ENCODE measurements at regions not wholly inside any gene's neighbourhood (a gene's known extent, or its start where the extent isn't known, plus 50 kb on each side); places are given as distances from the start of the nearest gene placed in this dataset.

GRCh38 chr2:8133363-8133762 lies 548.5 kb upstream of the ID2 start:
- ATAC-seq (ENCODE audit: insufficient number of reproducible peaks, low FRiP score, low read depth) (no peak), DNase-seq (ENCODE audit: low spot score) (no peak)
- no peak for TF ChIP-seq CTCF (IDR thresholded peaks at IDR 0.05)
- H3K4me1 ChIP-seq (ENCODE audit: control insufficient read depth in 1 of 2, low read depth in 2 of 2): no peaks in the 10 kb centered on the region
- no peaks in the 10 kb centered on the region for H3K27me3 ChIP-seq (replicated peaks; ENCODE audit: insufficient read depth)
- no peak overlapping the region for H3K4me3 ChIP-seq
- no peak overlapping the region for H3K27ac ChIP-seq
- no peaks in the 10 kb centered on the region for H3K9me3 ChIP-seq
- no peaks in the 10 kb centered on the region for H3K36me3 ChIP-seq

GRCh38 chr2:8133913-8134472 lies 547.9 kb upstream of the ID2 start:
- Histone ChIP-seq H3K27ac (no peak overlapping the region), H3K9me3 (no peaks in the 10 kb centered on the region)
- no peak for TF ChIP-seq CTCF (IDR thresholded peaks at IDR 0.05)

GRCh38 chr2:8134473-8134932 lies 547.4 kb upstream of the ID2 start:
- TF ChIP-seq CTCF (IDR thresholded peaks at IDR 0.05): no peak
- DNase-seq (ENCODE audit: low spot score) (no peak), ATAC-seq (ENCODE audit: insufficient number of reproducible peaks, low FRiP score, low read depth) (no peak)
- H3K27me3 ChIP-seq (replicated peaks; ENCODE audit: insufficient read depth): no peaks in the 10 kb centered on the region
- H3K4me1 ChIP-seq (ENCODE audit: control insufficient read depth in 1 of 2, low read depth in 2 of 2): peaks cover 0 to 9% of the 10 kb centered on the region in 2 donors
- H3K9me3 ChIP-seq: no peaks in the 10 kb centered on the region
- no peaks in the 10 kb centered on the region for H3K36me3 ChIP-seq
- no peak overlapping the region for H3K4me3 ChIP-seq
- H3K27ac ChIP-seq: no peak overlapping the region

More at GRCh38 chr2:8133913-8134472, 547.9 kb upstream of the ID2 start:
- Histone ChIP-seq H3K4me1 (ENCODE audit: control insufficient read depth in 1 of 2, low read depth in 2 of 2) (peaks cover 0 to 4% of the 10 kb centered on the region in 2 donors), H3K27me3 (replicated peaks; ENCODE audit: insufficient read depth) (no peaks in the 10 kb centered on the region), H3K4me3 (no peak overlapping the region), H3K36me3 (no peaks in the 10 kb centered on the region)
- ATAC-seq (ENCODE audit: insufficient number of reproducible peaks, low FRiP score, low read depth) (no peak), DNase-seq (ENCODE audit: low spot score) (no peak)

GRCh38 chr2:8134985-8135682 lies 546.7 kb upstream of the ID2 start:
- Histone ChIP-seq H3K9me3 (no peaks in the 10 kb centered on the region), H3K4me1 (ENCODE audit: control insufficient read depth in 1 of 2, low read depth in 2 of 2) (peaks cover 5 to 16% of the 10 kb centered on the region in 2 donors), H3K4me3 (no peak overlapping the region), H3K27me3 (replicated peaks; ENCODE audit: insufficient read depth) (no peaks in the 10 kb centered on the region), H3K36me3 (no peaks in the 10 kb centered on the region), H3K27ac (no peak overlapping the region)
- ATAC-seq (ENCODE audit: insufficient number of reproducible peaks, low FRiP score, low read depth): no peak
- DNase-seq (ENCODE audit: low spot score): no peak
- TF ChIP-seq CTCF (IDR thresholded peaks at IDR 0.05): no peak

- Histone ChIP-seq H3K27me3 (replicated peaks; ENCODE audit: insufficient read depth) (no peaks in the 10 kb centered on the region), H3K36me3 (no peaks in the 10 kb centered on the region), H3K9me3 (no peaks in the 10 kb centered on the region), H3K4me3 (no peak overlapping the region), H3K4me1 (ENCODE audit: control insufficient read depth in 1 of 2, low read depth in 2 of 2) (peaks cover 7 to 17% of the 10 kb centered on the region in 2 donors), H3K27ac (no peak overlapping the region)
- DNase-seq (ENCODE audit: low spot score) (no peak), ATAC-seq (ENCODE audit: insufficient number of reproducible peaks, low FRiP score, low read depth) (no peak)
- TF ChIP-seq CTCF (IDR thresholded peaks at IDR 0.05): no peak
Observed at GRCh38 chr2:8137801-8138200, 544.1 kb upstream of the ID2 start.

Data from thoracic aorta (tissue), 2 donors.